Fibroblast of the conjunctiva (primary cell): ENCODE measurements at regions not wholly inside any gene's neighbourhood (a gene's known extent, or its start where the extent isn't known, plus 50 kb on each side); places are given as distances from the start of the nearest gene placed in this dataset.
"Not testable (repeated sequence)": the region's sequence is repeated elsewhere in the genome, so short reads cannot be mapped to it uniquely, and the experiment has no call there.

Source experiments
- DNase-seq: peaks from one replicate; pipeline ENCODE4 v3.0.0-alpha.2; 2010; ENCODE audit warnings: low read depth

GRCh38 chr2:186181625-186182024 is 304.4 kb upstream of the ZC3H15 start:
- no peak for DNase-seq

- DNase-seq, result not testable (repeated sequence)
Measured at GRCh38 chr2:186182366-186182765, 303.7 kb upstream of the ZC3H15 start.

GRCh38 chr2:186183406-186183805 is 302.7 kb upstream of the ZC3H15 start:
- no peak for DNase-seq

GRCh38 chr2:186187854-186188253 is 298.2 kb upstream of the ZC3H15 start:
- no peak for DNase-seq

GRCh38 chr2:186189816-186190215 is 296.2 kb upstream of the ZC3H15 start:
- DNase-seq, result no peak

- DNase-seq, result no peak
Measured at GRCh38 chr2:186195696-186196095, 290.4 kb upstream of the ZC3H15 start.

GRCh38 chr2:186197955-186198354 is 288.1 kb upstream of the ZC3H15 start:
- DNase-seq, result no peak

- DNase-seq, result no peak
Measured at GRCh38 chr2:186199029-186199428, 287.0 kb upstream of the ZC3H15 start.

- DNase-seq, result no peak
Measured at GRCh38 chr2:186201371-186201770, 284.7 kb upstream of the ZC3H15 start.

GRCh38 chr2:186205254-186205911 is 280.7 kb upstream of the ZC3H15 start:
- DNase-seq, result no peak

GRCh38 chr2:186209532-186209931 is 276.5 kb upstream of the ZC3H15 start:
- no peak for DNase-seq

- no peak for DNase-seq
Measured at GRCh38 chr2:186220409-186220808, 265.7 kb upstream of the ZC3H15 start.

GRCh38 chr2:186229265-186229664 is 256.8 kb upstream of the ZC3H15 start:
- DNase-seq, result no peak

GRCh38 chr2:186241874-186242273 is 244.2 kb upstream of the ZC3H15 start:
- no peak for DNase-seq

- no peak for DNase-seq
Measured at GRCh38 chr2:186254759-186255158, 231.3 kb upstream of the ZC3H15 start.

- no peak for DNase-seq
Measured at GRCh38 chr2:186255823-186256222, 230.2 kb upstream of the ZC3H15 start.

- peak; percentile 29 for DNase-seq
Measured at GRCh38 chr2:186256540-186256939, 229.5 kb upstream of the ZC3H15 start.

- DNase-seq, result no peak
Measured at GRCh38 chr2:186263673-186264250, 222.3 kb upstream of the ZC3H15 start.

- no peak for DNase-seq
Measured at GRCh38 chr2:186269536-186269935, 216.5 kb upstream of the ZC3H15 start.

- no peak for DNase-seq
Measured at GRCh38 chr2:186273953-186274352, 212.1 kb upstream of the ZC3H15 start.

GRCh38 chr2:186274936-186275575 is 211.0 kb upstream of the ZC3H15 start:
- DNase-seq, result no peak

GRCh38 chr2:186276909-186277308 is 209.2 kb upstream of the ZC3H15 start:
- DNase-seq, result no peak

- DNase-seq, result no peak
Measured at GRCh38 chr2:186281726-186282125, 204.3 kb upstream of the ZC3H15 start.
